Epithelial cell of esophagus (primary cell): ENCODE measurements at regions not wholly inside any gene's neighbourhood (a gene's known extent, or its start where the extent isn't known, plus 50 kb on each side); places are given as distances from the start of the nearest gene placed in this dataset.
A peak's percentile ranks its signal among the peaks of the same experiment; 100 is the strongest.

Experiments
- DNase-seq: peaks from one replicate; pipeline ENCODE4 v3.0.0; 2010; ENCODE audit warnings: low read depth
- H3K4me3 ChIP-seq: 2 replicates; pipeline ENCODE4 v1.5.1; 2011; ENCODE audit warnings: mild to moderate bottlenecking, low read length, control low read depth
- TF ChIP-seq, protein P1 (sequence below): IDR thresholded peaks from 2 replicates; pipeline ENCODE4 v1.5.1; 2011; ENCODE audit warnings: low read depth, mild to moderate bottlenecking, low read length, control low read depth, inconsistent platforms; ENCODE audit not compliant: insufficient read depth; ENCODE audit errors: missing control alignments

DNA sequence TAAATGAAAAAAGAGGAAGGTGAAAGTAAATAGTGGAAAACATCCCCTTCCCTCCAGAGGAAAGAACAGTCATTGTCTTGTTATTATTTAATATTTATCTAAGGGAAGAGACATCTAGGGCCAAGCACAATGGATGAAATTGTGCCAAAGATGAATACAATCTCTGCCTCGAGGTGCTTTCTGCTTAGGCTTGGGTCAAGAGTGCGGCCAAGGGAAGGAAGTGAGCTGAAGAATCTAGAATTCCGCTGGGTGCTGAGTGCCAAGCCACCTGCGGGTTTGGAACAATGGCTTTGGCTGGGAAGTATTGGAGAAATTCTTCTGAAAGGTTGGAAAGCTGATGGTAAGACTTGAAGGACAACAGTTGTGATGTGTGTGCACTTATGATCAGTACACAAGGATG lies 531.3 kb upstream of the FZD8 start:
- peak; percentile 9 for DNase-seq
- no peak overlapping the region for H3K4me3 ChIP-seq
- TF ChIP-seq, protein P1, sequence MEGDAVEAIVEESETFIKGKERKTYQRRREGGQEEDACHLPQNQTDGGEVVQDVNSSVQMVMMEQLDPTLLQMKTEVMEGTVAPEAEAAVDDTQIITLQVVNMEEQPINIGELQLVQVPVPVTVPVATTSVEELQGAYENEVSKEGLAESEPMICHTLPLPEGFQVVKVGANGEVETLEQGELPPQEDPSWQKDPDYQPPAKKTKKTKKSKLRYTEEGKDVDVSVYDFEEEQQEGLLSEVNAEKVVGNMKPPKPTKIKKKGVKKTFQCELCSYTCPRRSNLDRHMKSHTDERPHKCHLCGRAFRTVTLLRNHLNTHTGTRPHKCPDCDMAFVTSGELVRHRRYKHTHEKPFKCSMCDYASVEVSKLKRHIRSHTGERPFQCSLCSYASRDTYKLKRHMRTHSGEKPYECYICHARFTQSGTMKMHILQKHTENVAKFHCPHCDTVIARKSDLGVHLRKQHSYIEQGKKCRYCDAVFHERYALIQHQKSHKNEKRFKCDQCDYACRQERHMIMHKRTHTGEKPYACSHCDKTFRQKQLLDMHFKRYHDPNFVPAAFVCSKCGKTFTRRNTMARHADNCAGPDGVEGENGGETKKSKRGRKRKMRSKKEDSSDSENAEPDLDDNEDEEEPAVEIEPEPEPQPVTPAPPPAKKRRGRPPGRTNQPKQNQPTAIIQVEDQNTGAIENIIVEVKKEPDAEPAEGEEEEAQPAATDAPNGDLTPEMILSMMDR = no peak

DNA sequence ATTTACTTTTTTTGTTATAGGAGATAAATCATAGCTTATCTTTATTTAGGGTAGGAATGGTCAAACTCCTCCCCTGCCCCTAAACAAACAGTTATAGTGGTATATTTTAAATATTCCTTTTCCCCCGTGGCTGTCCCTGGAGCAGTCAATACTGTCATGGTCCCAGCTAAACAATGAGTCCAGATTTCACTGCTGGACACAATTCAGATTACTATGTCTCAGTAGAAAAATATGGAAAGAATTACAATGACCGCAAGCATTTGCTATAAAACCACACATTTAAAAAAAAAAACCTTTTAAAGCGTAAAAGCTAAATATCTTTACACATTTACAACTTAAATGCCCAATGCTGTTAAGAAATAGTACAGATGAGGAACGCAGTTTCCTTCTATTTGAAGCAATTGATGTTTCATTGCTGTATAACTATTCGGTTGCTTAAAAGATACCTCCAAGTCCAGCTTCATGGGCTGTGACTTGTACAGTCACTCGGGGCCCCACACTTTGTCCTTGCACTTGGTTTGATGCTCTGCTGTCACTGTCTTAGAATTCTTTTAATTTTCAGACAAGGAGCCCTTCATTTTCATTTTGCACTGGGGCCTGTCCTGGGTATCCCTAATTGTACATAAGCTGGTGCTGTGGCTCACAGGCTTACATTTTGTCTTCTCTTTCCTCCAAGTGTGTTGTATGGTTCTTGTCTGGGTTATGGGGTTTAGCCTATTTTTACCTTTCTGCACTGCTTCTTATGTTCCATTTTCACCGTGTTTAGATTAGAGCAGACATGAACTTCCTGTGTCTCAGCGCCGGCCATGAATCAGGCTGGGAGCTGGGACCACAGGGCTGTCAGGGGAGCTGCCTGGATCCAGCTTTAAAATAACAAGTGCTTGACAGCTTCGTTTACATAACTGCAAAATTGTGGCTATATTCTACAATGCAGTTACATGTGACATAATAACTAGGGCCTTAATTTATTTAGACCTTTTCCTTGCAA lies 530.2 kb upstream of the FZD8 start:
- peak; percentile 38 for DNase-seq
- no peak overlapping the region for H3K4me3 ChIP-seq
- TF ChIP-seq, protein P1 = no peak

DNA sequence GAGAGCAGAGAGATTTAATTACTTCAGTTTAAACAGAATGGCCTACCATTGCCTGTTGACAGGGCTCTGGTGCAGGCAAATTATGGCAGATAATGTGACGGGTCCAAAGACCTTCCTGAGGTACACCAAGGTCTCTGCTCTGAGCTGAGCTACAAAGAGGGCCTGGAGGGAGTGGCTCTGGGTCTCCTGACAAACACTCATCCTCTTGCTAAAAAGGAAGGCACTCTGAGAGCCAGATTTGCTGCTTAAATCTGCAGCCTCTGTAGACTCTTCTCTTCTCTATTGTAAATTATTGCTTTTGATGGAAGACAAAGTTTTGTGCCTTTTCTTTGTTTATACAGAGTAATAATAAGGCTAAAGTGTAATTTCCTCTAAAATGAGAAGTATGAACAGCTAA lies 529.5 kb upstream of the FZD8 start:
- TF ChIP-seq, protein P1 = no peak
- DNase-seq = no peak

DNA sequence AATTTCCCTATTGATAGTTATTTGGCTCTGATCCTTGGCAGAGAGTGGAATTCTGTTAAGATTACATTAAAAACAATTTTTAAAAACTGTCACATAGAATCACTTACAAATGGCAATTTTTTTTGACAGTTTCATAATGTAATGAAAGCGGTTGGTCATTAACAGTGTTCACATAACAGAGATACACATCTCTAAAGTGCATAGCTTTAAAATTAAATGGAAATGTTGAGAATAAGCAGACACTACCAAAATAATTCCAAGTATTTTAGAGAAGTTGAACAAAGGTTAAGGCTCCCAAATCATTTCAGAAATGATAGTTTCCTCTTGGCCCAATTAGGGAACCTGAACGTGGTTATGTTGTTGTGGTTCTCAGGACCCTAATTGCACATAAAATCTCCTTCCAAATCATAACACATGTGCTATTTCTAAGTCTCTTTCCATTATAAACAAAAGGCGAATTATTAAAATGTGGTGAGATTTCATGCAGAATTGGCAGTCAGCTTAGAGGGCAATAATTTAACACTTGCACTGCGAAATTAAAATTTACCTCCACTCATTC lies 528.9 kb upstream of the FZD8 start:
- TF ChIP-seq, protein P1 = no peak
- no peak for DNase-seq
- H3K4me3 ChIP-seq = no peak overlapping the region

More for the DNA sequence above, 529.5 kb upstream of the FZD8 start:
- H3K4me3 ChIP-seq = no peak overlapping the region

DNA sequence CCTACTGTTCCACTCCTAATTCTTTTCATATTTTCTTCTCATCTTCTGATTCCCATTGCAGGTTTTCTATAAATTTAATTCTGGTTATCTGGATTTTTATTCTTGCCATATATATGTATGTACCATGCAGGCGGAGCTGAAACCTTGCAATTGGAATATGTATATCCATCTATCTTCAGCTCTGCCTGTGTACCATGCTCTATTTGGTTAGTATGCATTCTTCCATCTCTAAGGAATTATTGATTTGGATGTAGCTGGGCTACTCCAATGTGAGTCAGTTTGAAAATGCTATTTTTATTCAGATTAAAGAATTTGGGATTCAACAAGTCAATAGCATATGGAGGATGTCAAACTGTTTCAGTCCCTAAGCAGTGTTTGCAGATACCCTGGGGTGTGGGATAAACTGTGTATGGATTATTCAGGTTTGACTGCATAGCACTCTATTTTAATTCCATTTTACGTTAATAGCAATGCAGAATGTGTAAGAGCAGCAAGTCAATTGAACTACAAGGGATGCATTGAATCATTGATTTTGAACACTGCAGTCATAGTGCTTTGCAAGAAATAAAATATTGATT lies 528.1 kb upstream of the FZD8 start:
- DNase-seq = no peak
- TF ChIP-seq, protein P1 = no peak
- no peak overlapping the region for H3K4me3 ChIP-seq

DNA sequence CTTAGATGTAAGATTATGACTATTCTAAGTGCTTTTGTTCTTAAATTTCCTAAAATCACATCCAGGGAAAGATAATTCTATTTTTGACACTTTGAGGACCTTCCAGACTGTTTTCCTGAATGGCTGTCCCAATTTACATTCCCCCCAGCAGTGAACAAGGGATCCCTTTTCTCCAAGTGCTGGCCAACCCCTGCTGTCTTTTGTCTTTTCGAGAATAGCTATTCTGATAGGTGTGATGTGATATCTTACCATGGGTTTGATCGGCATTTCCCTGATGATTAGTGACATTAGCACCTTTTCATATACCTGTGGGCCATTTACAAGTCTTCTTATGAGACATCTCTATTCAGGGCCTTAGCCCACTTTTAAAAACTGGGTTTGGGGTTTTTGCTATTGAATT lies 526.7 kb upstream of the FZD8 start:
- DNase-seq = no peak
- no peak overlapping the region for H3K4me3 ChIP-seq
- TF ChIP-seq, protein P1 = no peak
